IMR-90 (cell line): ENCODE measurements at regions not wholly inside any gene's neighbourhood (a gene's known extent, or its start where the extent isn't known, plus 50 kb on each side); places are given as distances from the start of the nearest gene placed in this dataset.

ENCODE experiments used
- ATAC-seq: fragments of 200-7000 bp; cut with Tn5 transposase; 2 replicates; pipeline ENCODE4 v1.9.1; 2020; ENCODE audit warnings: low read depth, mild to moderate bottlenecking, moderate library complexity
- BruUV-seq: library from RNA; stranded (reverse); fragments of 400-500 nt; replicated peaks from 2 replicates; lab custom pipeline; 2021; lab: Mats Ljungman, UMichigan
- CTCF ChIA-PET: fragments of 300-600 bp; formaldehyde crosslinking; extraction: SDS; loops from one replicate; lab custom pipeline; 2021; ENCODE audit warnings: antibody characterized with exemption; lab: Yijun Ruan, JAX
- POLR2A ChIA-PET: fragments of 300-600 bp; sonication (Branson Sonifier 250); formaldehyde crosslinking; loops from one replicate; lab custom pipeline; 2022; ENCODE audit warnings: antibody characterized with exemption; ENCODE audit not compliant: unreplicated experiment; lab: Charles Lee
- DNase-seq: peaks from one replicate; pipeline ENCODE4 v3.0.0; 2013
- H2AFZ ChIP-seq: replicated peaks from 2 replicates; pipeline ENCODE3; 2013; ENCODE audit warnings: low read length, mild to moderate bottlenecking; ENCODE audit not compliant: poor library complexity
- H2AK5ac ChIP-seq: 2 replicates; pipeline ENCODE4 v1.6.1; 2013; ENCODE audit warnings: low read depth, low read length, inconsistent platforms
- H2AK9ac ChIP-seq: replicated peaks from 2 replicates; pipeline ENCODE3; 2013; ENCODE audit warnings: mild to moderate bottlenecking, low read depth, low read length, moderate library complexity; ENCODE audit not compliant: poor library complexity
- H2BK120ac ChIP-seq: 2 replicates; pipeline ENCODE4 v1.6.1; 2013; ENCODE audit warnings: low read depth, low read length, inconsistent platforms
- H2BK15ac ChIP-seq: 3 replicates; pipeline ENCODE4 v1.6.1; 2013; ENCODE audit warnings: low read depth, low read length, inconsistent platforms
- H2BK20ac ChIP-seq: 2 replicates; pipeline ENCODE4 v1.6.1; 2013; ENCODE audit warnings: low read depth, mild to moderate bottlenecking, inconsistent platforms, low read length, moderate library complexity
- H2BK5ac ChIP-seq: 2 replicates; pipeline ENCODE4 v1.6.1; 2013; ENCODE audit warnings: mild to moderate bottlenecking, low read depth, low read length, inconsistent platforms; ENCODE audit not compliant: poor library complexity, severe bottlenecking
- H3K14ac ChIP-seq: replicated peaks from 2 replicates; pipeline ENCODE4 v1.6.1; 2013; ENCODE audit warnings: low read depth, low read length, inconsistent platforms
- H3K18ac ChIP-seq: 2 replicates; pipeline ENCODE4 v1.6.1; 2013; ENCODE audit warnings: low read depth, low read length, control low read depth
- H3K23ac ChIP-seq: 2 replicates; pipeline ENCODE4 v1.6.1; 2013; ENCODE audit warnings: low read depth, low read length, inconsistent platforms
- H3K27ac ChIP-seq: 2 replicates; pipeline ENCODE4 v1.5.1; 2013; ENCODE audit warnings: mild to moderate bottlenecking, control low read depth, low read length; ENCODE audit not compliant: insufficient read depth
- H3K27me3 ChIP-seq: 2 replicates; pipeline ENCODE4 v1.6.1; 2013; ENCODE audit warnings: low read length; ENCODE audit not compliant: control insufficient read depth, insufficient read depth
- H3K36me3 ChIP-seq: 2 replicates; pipeline ENCODE4 v1.6.1; 2013; ENCODE audit warnings: low read length, mixed read lengths; ENCODE audit not compliant: control insufficient read depth, insufficient read depth
- H3K4ac ChIP-seq: 2 replicates; pipeline ENCODE4 v1.6.1; 2013; ENCODE audit warnings: low read depth, low read length, inconsistent platforms
- H3K4me1 ChIP-seq: 2 replicates; pipeline ENCODE4 v1.6.1; 2013; ENCODE audit warnings: low read length, mixed read lengths; ENCODE audit not compliant: control insufficient read depth, insufficient read depth
- H3K4me2 ChIP-seq: 2 replicates; pipeline ENCODE4 v1.6.1; 2013; ENCODE audit warnings: low read depth, mild to moderate bottlenecking, control low read depth, low read length, moderate library complexity
- H3K4me3 ChIP-seq: 2 replicates; pipeline ENCODE4 v1.5.1; 2013; ENCODE audit warnings: low read depth, mild to moderate bottlenecking, control low read depth, low read length, moderate library complexity; ENCODE audit not compliant: insufficient read depth
- H3K56ac ChIP-seq: 2 replicates; pipeline ENCODE4 v1.6.1; 2013; ENCODE audit warnings: low read length, inconsistent platforms; ENCODE audit not compliant: insufficient read depth; ENCODE audit errors: extremely low read depth
- H3K79me1 ChIP-seq, 2 experiments: 2 replicates each; pipeline ENCODE4 v1.6.1; 2013; ENCODE audit warnings: low read length in 2 of 2, inconsistent platforms in 1 of 2, low read depth in 1 of 2
- H3K9ac ChIP-seq: 2 replicates; pipeline ENCODE4 v1.6.1; 2013; ENCODE audit warnings: low read depth, low read length, control low read depth
- H3K9me1 ChIP-seq: 2 replicates; pipeline ENCODE4 v1.6.1; 2013; ENCODE audit warnings: low read length, inconsistent platforms; ENCODE audit not compliant: insufficient read depth
- H3K9me3 ChIP-seq: 2 replicates; pipeline ENCODE4 v1.6.1; 2013; ENCODE audit warnings: low read length; ENCODE audit not compliant: control insufficient read depth, insufficient read depth
- H4K20me1 ChIP-seq: 2 replicates; pipeline ENCODE4 v1.6.1; 2013; ENCODE audit warnings: low read length, inconsistent platforms; ENCODE audit not compliant: insufficient read depth
- H4K5ac ChIP-seq: 2 replicates; pipeline ENCODE4 v1.6.1; 2013; ENCODE audit warnings: mild to moderate bottlenecking, low read depth, low read length, control low read depth
- H4K8ac ChIP-seq, 2 experiments: 2 replicates each; pipeline ENCODE4 v1.6.1; 2013; ENCODE audit warnings: low read depth in 2 of 2, low read length in 2 of 2, control low read depth in 1 of 2, inconsistent platforms in 1 of 2
- H4K91ac ChIP-seq: 2 replicates; pipeline ENCODE4 v1.6.1; 2013; ENCODE audit warnings: low read depth, low read length, inconsistent platforms; ENCODE audit not compliant: insufficient read depth
- MXI1 ChIP-seq: IDR thresholded peaks from 2 replicates; pipeline ENCODE4 v1.6.1; 2012; ENCODE audit warnings: low read depth, mild to moderate bottlenecking, low read length, moderate library complexity, borderline replicate concordance
- dilution Hi-C: fragments of 300-500 bp; cut with HindIII; formaldehyde crosslinking; loops from one replicate; pipeline ENCODE4 v1.14.3; 2018; ENCODE audit warnings: low sequenced_read_pairs; ENCODE audit not compliant: unreplicated experiment
- in situ Hi-C: fragments of 300-500 bp; cut with MboI; formaldehyde crosslinking; loops from 3 replicates; pipeline ENCODE4 v1.14.3; 2019; ENCODE audit warnings: low sequenced_read_pairs, inconsistent platforms, mixed read lengths
- intact Hi-C: fragments of 100-400 bp; cut with micrococcal nuclease; formaldehyde crosslinking; loops from 2 replicates; pipeline ENCODE4 v1.10.0; 2022
- TF ChIP-seq, protein P1 (sequence below): fragments of 150-350 bp; IDR thresholded peaks from 2 replicates; pipeline ENCODE4 v1.6.1; 2017; ENCODE audit warnings: mild to moderate bottlenecking, antibody characterized with exemption, low read length, low read depth

GRCh38 chr10:58087896-58088295 is 179.8 kb downstream of the IPMK start:
- H3K4ac ChIP-seq, result no peak overlapping the region
- H4K8ac ChIP-seq, result no peak overlapping the region
- no peak overlapping the region for H3K9ac ChIP-seq
- H3K9me3 ChIP-seq, result no peaks in the 10 kb centered on the region
- H3K23ac ChIP-seq, result no peak overlapping the region
- no peak overlapping the region for H4K91ac ChIP-seq
- H3K18ac ChIP-seq, result no peak overlapping the region
- ATAC-seq (no peak), DNase-seq (no peak)
- H2BK20ac ChIP-seq, result no peak overlapping the region
- no peak overlapping the region for H2BK5ac ChIP-seq
- TF ChIP-seq MXI1, result no peak
- TF ChIP-seq, protein P1, sequence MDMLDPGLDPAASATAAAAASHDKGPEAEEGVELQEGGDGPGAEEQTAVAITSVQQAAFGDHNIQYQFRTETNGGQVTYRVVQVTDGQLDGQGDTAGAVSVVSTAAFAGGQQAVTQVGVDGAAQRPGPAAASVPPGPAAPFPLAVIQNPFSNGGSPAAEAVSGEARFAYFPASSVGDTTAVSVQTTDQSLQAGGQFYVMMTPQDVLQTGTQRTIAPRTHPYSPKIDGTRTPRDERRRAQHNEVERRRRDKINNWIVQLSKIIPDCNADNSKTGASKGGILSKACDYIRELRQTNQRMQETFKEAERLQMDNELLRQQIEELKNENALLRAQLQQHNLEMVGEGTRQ, result no peak
- no peak overlapping the region for H2AFZ ChIP-seq
- no peak overlapping the region for H2AK5ac ChIP-seq
- H3K27ac ChIP-seq, result no peak overlapping the region
- dilution Hi-C loops, result no loop called here
- no peak overlapping the region for H3K14ac ChIP-seq
- CTCF ChIA-PET, result no interaction called here
- intact Hi-C loops, result no loop called here
- no peak overlapping the region for H4K5ac ChIP-seq
- H2BK120ac ChIP-seq, result no peak overlapping the region
- no peak overlapping the region for H3K4me2 ChIP-seq
- no peaks in the 10 kb centered on the region for H4K20me1 ChIP-seq
- no peak overlapping the region for H3K56ac ChIP-seq
- H3K9me1 ChIP-seq, result no peaks in the 10 kb centered on the region
- no peak overlapping the region for H2BK15ac ChIP-seq
- H3K79me1 ChIP-seq, result no peaks in the 10 kb centered on the region
- in situ Hi-C loops, result no loop called here
- no peak overlapping the region for H2AK9ac ChIP-seq
- no peaks in the 10 kb centered on the region for H3K4me1 ChIP-seq
- H3K4me3 ChIP-seq, result no peak overlapping the region
- no peaks in the 10 kb centered on the region for H3K36me3 ChIP-seq
- BruUV-seq, result no TSS peak
- no peaks in the 10 kb centered on the region for H3K27me3 ChIP-seq
- POLR2A ChIA-PET, result no interaction called here
